ENCODE measurements at regions not wholly inside any gene's neighbourhood (a gene's known extent, or its start where the extent isn't known, plus 50 kb on each side); places are given as distances from the start of the nearest gene placed in this dataset.
"Not testable (repeated sequence)": the region's sequence is repeated elsewhere in the genome, so short reads cannot be mapped to it uniquely, and the experiment has no call there.

DNA sequence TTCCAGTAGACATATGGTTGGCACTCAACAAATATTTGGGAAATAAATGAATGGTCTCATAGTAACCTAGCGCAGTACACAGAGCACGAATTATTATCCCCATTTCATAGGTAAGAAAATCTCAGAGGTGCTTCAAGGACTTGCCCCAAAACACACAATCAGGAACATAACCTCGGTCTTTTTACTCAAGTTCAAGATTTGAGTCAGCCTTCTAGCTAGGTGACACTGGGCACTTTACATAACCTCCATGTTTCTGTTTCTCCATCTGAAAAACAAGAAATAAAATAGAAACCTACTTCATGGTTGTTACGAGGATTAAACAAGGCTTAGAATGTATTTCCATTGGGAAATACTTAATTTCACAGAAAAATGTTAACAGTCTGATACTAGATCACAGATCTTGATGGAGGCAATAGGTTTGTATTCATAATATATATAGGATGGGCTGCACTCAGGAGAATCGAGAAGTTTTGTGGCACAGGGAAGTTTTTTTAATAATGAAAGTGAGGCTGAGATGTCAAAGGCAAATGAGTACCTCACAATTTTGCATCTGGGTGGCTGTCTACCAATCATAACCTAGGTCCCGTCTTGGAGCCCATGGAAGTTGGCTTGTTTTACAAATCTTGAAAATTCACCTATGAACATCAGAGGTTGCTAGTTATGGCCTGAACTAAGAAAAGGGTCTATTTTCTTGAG lies 147.4 kb upstream of the ZC3H12C start:
- DNase-seq = no peak

DNA sequence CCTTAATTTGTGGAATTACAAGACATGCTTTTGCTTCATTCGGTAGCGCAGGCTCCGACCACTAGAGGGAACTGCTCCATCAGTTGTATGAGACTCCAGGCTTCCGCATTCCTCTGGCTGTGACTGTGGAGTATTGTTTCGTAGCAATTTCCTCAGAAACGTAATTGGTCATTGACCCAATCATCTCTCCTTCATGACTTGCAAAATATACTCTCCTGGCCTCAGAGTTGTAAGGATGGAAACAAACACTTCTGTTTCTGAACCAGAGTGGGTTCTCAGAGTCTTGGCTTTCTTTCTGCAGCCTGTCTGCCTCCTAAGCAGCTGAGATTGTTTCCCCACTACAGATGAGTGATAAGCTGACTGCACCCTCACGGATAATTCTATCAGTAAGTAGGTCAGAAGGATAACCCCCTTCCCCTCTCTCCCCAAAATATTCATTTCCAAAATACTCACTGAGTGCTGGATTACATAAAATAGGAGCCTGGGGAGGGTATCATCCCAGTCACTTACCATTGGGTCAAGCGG lies 146.8 kb upstream of the ZC3H12C start:
- peak; percentile 40 to 96 for DNase-seq

GRCh38 chr11:109954534-109954933 lies 138.7 kb upstream of the ZC3H12C start:
- DNase-seq = no peak

DNA sequence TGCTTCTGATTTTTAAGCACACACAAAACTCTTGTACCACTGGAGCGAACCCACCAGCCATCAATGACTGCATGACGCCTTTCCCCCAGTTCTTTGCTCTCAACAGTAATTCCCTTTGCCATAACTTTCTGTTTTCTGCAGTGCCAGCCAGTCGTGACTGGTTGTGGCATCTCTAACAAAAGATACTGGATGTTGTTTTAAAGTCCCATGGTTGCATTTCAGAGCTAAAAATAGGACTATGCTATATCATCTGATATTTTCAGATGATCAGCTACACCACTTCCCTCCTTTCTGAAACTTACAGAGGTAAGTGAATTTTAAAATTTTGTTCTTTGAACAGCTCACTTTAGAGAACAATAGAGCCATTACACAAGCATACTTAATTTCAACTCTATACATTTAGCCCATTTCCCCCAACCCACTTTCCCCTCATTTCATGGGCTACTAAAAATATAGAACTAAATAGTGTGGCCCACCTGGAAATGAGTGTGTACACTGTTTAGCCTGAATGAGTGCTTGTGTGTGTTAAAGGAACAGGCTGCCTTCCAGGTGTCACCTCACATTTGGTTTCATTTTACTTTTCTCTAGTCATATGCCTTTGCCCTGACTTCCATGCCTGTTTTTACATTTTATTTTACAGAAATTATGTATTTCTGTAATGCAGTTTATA lies 136.9 kb upstream of the ZC3H12C start:
- DNase-seq = no peak

DNA sequence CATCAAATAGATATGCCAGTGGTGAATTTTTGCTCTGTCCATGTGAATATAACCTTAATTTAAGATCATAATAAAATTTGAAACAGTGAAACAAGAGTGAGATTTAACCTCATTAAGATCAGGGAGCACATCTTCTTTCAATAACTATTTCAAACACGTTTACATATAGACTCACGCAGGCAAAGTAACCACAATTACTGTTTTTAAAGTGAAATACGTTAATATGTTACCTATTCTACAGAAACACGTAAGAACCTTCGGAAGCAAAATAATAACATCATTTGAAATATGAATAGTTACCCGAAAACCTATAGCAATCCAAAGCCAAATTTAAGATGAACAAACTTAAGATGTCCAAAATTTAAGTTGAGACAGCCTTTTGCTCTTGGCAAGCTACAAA lies 136.2 kb upstream of the ZC3H12C start:
- no peak for DNase-seq

DNA sequence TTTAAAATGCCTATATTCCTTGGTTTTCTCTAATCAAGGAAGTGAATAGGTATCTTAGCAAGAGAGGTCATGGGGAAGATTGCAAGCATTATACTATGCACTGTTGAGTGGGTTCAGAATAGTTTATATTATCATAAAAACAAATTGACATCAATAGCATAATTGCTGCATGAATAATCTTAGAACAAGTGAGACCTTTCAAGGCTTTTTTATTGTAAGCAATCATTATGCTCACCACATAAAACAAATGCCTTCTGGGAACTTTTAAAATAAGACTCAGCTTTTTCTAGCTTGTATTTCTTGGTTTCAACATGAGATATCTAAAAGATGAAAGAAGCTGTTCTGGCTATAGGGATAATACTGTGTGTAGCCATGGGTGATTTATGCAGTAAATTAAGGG lies 135.6 kb upstream of the ZC3H12C start:
- no peak for DNase-seq

- DNase-seq = no peak
Observed at GRCh38 chr11:109958131-109958820, 134.9 kb upstream of the ZC3H12C start.

DNA sequence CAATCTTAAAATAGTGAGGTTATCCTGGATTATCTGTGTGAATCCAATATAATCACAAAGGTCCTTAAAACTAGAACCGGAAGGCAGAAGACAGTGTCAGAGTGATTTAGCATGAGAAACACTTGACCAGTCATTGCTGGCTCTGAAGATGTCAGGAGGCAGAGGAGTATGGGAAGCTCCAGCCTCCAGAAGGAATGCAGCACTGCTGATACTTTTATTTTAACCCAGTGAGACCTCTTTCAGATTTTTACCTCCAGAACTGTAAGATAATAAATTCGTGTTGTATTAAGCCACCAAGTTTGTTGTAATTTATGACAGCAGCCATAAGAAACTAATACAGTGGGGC lies 134.4 kb upstream of the ZC3H12C start:
- DNase-seq = no peak

GRCh38 chr11:109960831-109961230 lies 132.4 kb upstream of the ZC3H12C start:
- no peak for DNase-seq

DNA sequence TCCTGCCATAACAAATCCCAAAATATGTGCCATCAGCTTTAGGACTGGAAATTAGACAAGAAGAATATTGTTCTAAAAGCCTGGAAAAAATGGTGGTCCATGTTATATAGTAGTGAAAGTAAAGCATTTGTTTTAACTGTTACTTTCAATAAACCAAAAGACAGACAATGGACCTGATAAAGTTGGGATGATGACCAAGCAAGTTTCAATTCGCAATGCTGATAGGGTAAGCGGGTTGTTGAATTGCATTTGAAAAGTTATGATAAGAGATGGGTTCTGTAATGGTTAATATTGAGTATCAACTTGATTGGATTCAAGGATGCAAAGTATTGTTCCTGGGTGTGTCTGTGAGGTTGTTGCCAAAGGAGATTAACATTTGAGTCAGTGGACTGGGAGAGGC lies 131.9 kb upstream of the ZC3H12C start:
- DNase-seq = no peak

- DNase-seq = no peak
Observed at GRCh38 chr11:109963101-109963500, 130.1 kb upstream of the ZC3H12C start.

DNA sequence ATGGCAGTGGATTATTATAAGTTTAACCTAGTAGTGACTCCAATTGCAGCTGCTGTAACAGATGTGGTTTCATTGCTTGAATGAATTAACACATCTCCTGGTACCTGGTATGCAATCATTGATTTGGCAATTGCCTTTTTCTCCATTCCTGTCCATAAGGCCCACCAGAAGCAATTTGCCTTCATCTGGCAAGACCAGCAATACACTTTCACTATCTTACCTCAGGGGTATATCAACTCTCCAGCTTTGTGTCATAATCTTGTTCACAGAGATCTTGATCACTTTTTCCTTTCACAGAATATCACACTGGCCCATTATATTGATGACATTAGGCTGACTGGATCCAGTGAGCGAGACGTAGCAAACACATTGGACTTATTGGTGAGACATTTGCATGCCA lies 128.7 kb upstream of the ZC3H12C start:
- DNase-seq = no peak

- not testable (repeated sequence) for DNase-seq
Observed at GRCh38 chr11:109965445-109965844, 127.7 kb upstream of the ZC3H12C start.

DNA sequence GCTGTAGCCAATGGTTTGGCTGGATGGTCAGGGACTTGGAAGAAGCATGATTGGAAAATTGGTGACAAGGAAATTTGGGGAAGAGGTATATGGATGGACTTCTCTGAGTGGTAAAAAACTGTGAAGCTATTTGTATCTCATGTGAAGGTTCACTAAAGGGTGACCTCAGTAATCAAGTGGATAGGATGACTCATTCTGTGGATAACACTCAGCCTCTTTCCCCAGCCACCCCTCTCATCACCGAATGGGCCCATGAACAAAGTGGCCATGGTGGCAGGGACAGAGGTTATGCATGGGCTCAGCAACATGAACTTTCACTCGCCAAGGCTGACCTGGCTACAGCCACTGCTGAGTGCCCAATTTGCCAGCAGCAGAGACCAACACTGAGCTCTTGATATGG lies 127.3 kb upstream of the ZC3H12C start:
- not testable (repeated sequence) for DNase-seq

GRCh38 chr11:109967136-109967535 lies 126.1 kb upstream of the ZC3H12C start:
- not testable (repeated sequence) for DNase-seq

DNA sequence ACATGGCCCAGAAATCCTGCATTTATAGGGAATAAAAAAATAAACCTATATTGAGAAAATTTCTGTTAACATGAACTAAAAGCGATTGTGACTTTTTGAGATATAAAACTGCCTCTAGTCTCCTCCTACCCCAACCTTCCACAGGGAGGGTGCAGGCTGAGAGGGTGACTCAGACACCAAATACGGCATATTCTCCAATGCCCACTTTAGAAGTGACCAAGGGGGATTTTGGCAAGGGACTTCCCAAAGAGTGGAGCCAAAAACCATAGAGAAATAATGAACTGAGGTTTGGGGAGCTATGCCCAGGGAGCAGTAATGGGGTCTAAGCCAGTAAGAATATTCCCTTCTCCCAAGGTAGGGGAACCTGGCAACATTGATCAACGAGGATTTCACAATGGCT lies 124.9 kb upstream of the ZC3H12C start:
- no peak for DNase-seq

GRCh38 chr11:109968781-109969180 lies 124.4 kb upstream of the ZC3H12C start:
- no peak for DNase-seq

GRCh38 chr11:109970516-109971183 lies 122.5 kb upstream of the ZC3H12C start:
- DNase-seq = no peak

DNA sequence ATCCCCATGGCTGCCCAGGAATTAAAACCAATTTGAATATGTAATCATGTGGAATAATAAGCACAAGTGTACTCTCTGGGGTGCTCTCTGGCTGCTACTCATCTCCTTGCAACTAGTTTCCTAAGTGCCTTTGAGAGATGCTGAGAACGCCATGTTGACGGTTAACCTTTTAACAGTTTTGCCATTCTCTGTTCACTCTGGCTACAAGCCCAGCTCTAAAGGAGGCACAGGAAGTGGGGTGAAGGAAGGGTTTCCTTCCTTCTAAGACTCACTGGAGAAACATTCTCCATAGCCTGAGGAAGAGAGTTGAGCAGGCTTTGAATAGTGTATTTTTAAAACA lies 122.0 kb upstream of the ZC3H12C start:
- DNase-seq = peak in 1 of 2 donors; percentile 22

- DNase-seq = no peak
Observed at GRCh38 chr11:109972181-109972715, 120.9 kb upstream of the ZC3H12C start.

DNA sequence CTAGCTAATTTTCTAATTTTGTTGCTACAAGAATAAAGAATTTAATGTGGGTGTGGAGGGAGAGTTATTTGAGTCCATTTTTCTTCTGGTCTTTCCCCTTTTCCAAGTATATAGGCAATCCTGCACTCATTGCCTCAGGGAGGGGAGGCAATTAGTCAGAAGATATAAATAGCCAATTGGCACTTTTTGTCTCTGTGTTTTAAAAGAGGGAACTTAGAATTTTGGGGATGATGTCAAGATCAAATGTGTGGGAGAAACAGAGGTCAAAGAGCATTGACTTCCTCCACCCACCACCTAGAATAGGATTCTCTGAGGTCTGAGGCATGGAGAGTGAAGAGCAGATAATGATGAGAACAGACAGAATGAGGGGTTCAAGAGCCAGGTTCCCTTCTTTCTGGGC lies 120.3 kb upstream of the ZC3H12C start:
- DNase-seq = peak in 1 of 2 donors; percentile 73

- no peak for DNase-seq
Observed at GRCh38 chr11:109973486-109973885, 119.7 kb upstream of the ZC3H12C start.

DNA sequence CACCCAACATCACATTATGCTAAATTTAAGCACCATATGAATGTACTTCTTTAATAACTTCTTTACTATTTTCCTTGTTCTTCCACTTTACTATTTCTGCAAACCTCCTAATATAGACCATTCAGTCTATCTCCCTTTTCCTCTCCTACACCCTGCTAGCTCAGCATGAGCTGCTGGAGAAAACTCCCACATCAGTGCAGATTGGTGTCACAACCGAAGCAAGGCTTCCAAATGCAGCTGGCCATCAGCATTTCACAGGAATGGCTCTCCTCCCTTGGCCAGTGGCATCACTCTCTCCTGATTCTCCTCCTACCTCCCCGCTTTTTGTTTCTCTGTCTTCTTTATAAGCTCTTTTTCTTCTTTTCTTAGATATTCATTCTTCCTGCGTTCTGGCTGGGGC lies 118.7 kb upstream of the ZC3H12C start:
- no peak for DNase-seq
